ENCODE measurements at regions not wholly inside any gene's neighbourhood (a gene's known extent, or its start where the extent isn't known, plus 50 kb on each side); places are given as distances from the start of the nearest gene placed in this dataset.

GRCh38 chr13:50635504-50635903, 208.0 kb downstream of the DLEU7 start:
- no TSS peak for BruUV-seq (replicated peaks)
- no peak overlapping the region for H3K56ac ChIP-seq (ENCODE audit: extremely low read depth, insufficient read depth, low read length)
- H4K5ac ChIP-seq (ENCODE audit: low read depth, low read length): no peak overlapping the region
- in situ Hi-C loops (cut with MboI; ENCODE audit: low sequenced_read_pairs) (no loop called here), dilution Hi-C loops (cut with HindIII; ENCODE audit: low sequenced_read_pairs, unreplicated experiment) (no loop called here), intact Hi-C loops (cut with micrococcal nuclease) (no loop called here)
- WGBS, 2 experiments (ENCODE audit: extremely low coverage in 2 of 2, insufficient read length in 1 of 2): 67% methylated on average over 1 of the region's 3 CpGs; no CpG with 5 or more reads in 1 of the 2 experiments
- H3K4ac ChIP-seq (ENCODE audit: low read depth, low read length): no peak overlapping the region
- no peaks in the 10 kb centered on the region for H3K9me1 ChIP-seq (ENCODE audit: insufficient read depth, low read length)
- H2BK5ac ChIP-seq (ENCODE audit: low read depth, low read length, poor library complexity, severe bottlenecking): no peak overlapping the region
- H4K91ac ChIP-seq (ENCODE audit: insufficient read depth, low read depth, low read length): no peak overlapping the region
- H3K36me3 ChIP-seq (ENCODE audit: control insufficient read depth, insufficient read depth, low read length): no peaks in the 10 kb centered on the region
- ChIA-PET CTCF (no interaction called here), POLR2A (ENCODE audit: unreplicated experiment) (no interaction called here)
- no peak for TF ChIP-seq SMC3 (IDR thresholded peaks at IDR 0.05; ENCODE audit: low read depth, low read length)
- TF ChIP-seq RAD21 (IDR thresholded peaks at IDR 0.05; ENCODE audit: low read length): no peak
- TF ChIP-seq ELK1 (IDR thresholded peaks at IDR 0.05; ENCODE audit: borderline replicate concordance, low read depth, low read length): no peak
- no peak for TF ChIP-seq FOS (IDR thresholded peaks at IDR 0.05; ENCODE audit: low read depth, low read length)
- TF ChIP-seq POLR2A (IDR thresholded peaks at IDR 0.05; ENCODE audit: low read depth, low read length): no peak
- TF ChIP-seq RCOR1 (IDR thresholded peaks at IDR 0.05; ENCODE audit: insufficient replicate concordance, low read length): no peak
- TF ChIP-seq BHLHE40 (IDR thresholded peaks at IDR 0.05; ENCODE audit: low read depth, low read length): no peak
- no peak for TF ChIP-seq CTCF (conservative IDR thresholded peaks at IDR 0.05; ENCODE audit: low read depth, low read length)
- no peak for TF ChIP-seq RFX5 (IDR thresholded peaks at IDR 0.05; ENCODE audit: low read depth, low read length)
- TF ChIP-seq CHD1 (IDR thresholded peaks at IDR 0.05; ENCODE audit: low read depth, low read length): no peak
- no peak for TF ChIP-seq CEBPB (IDR thresholded peaks at IDR 0.05; ENCODE audit: low read depth, low read length)
- TF ChIP-seq MAZ (IDR thresholded peaks at IDR 0.05; ENCODE audit: borderline replicate concordance, low read depth, low read length): no peak
- TF ChIP-seq MXI1 (IDR thresholded peaks at IDR 0.05; ENCODE audit: borderline replicate concordance, low read depth, low read length): no peak
- no peak for TF ChIP-seq NFE2L2 (IDR thresholded peaks at IDR 0.05; ENCODE audit: low read depth, low read length)
- no peak for TF ChIP-seq USF2 (IDR thresholded peaks at IDR 0.05; ENCODE audit: low read depth, low read length)
- TF ChIP-seq MAFK (IDR thresholded peaks at IDR 0.05; ENCODE audit: low read depth, low read length): no peak
- DNase-seq (no peak), ATAC-seq (ENCODE audit: low read depth) (no peak)
- H3K27ac ChIP-seq (ENCODE audit: insufficient read depth, low read length): no peak overlapping the region
- H4K8ac ChIP-seq (ENCODE audit: low read depth in 2 of 2, low read length in 2 of 2): no peak overlapping the region
- H3K9ac ChIP-seq (ENCODE audit: low read depth, low read length): no peak overlapping the region
- H3K23ac ChIP-seq (ENCODE audit: low read depth, low read length): no peak overlapping the region
- H3K4me2 ChIP-seq (ENCODE audit: low read depth, low read length): no peak overlapping the region
- no peak overlapping the region for H2BK20ac ChIP-seq (ENCODE audit: low read depth, low read length)
- H2BK15ac ChIP-seq (ENCODE audit: low read depth, low read length): no peak overlapping the region
- H2AFZ ChIP-seq (replicated peaks; ENCODE audit: low read length, poor library complexity): no peak overlapping the region
- no peaks in the 10 kb centered on the region for H3K79me1 ChIP-seq (ENCODE audit: low read depth in 1 of 2, low read length in 2 of 2)
- H2BK120ac ChIP-seq (ENCODE audit: low read depth, low read length): no peak overlapping the region
- no peaks in the 10 kb centered on the region for H3K4me1 ChIP-seq (ENCODE audit: control insufficient read depth, insufficient read depth, low read length)
- no peaks in the 10 kb centered on the region for H4K20me1 ChIP-seq (ENCODE audit: insufficient read depth, low read length)
- H2AK9ac ChIP-seq (replicated peaks; ENCODE audit: low read depth, low read length, poor library complexity): no peak overlapping the region
- H3K4me3 ChIP-seq (ENCODE audit: insufficient read depth, low read depth, low read length): no peak overlapping the region
- H3K18ac ChIP-seq (ENCODE audit: low read depth, low read length): no peak overlapping the region
- H3K14ac ChIP-seq (replicated peaks; ENCODE audit: low read depth, low read length): no peak overlapping the region
- H2AK5ac ChIP-seq (ENCODE audit: low read depth, low read length): no peak overlapping the region
- no peaks in the 10 kb centered on the region for H3K9me3 ChIP-seq (ENCODE audit: control insufficient read depth, insufficient read depth, low read length)
- H3K27me3 ChIP-seq (ENCODE audit: control insufficient read depth, insufficient read depth, low read length): peaks cover 18% of the 10 kb centered on the region
